Gastrocnemius medialis (tissue), 4 donors: ENCODE measurements at regions not wholly inside any gene's neighbourhood (a gene's known extent, or its start where the extent isn't known, plus 50 kb on each side); places are given as distances from the start of the nearest gene placed in this dataset.

Experiments
- ATAC-seq, 2 donors: fragments of 150-250 bp; one replicate each; pipeline ENCODE4 v1.9.1; 2016
- DNase-seq, 2 donors: peaks; one replicate each; pipeline ENCODE4 v3.0.0-alpha.2; 2019
- H3K27ac ChIP-seq, 4 donors: fragments of 200-600 bp; sonication (generic); 1 replicate in 1 of 4; 2 replicates in 3 of 4; pipeline ENCODE4 v1.5.1; 2016 to 2018; ENCODE audit warnings: mild to moderate bottlenecking in 2 of 4, moderate library complexity in 1 of 4
- H3K27me3 ChIP-seq, 3 donors: fragments of 200-600 bp; sonication (generic) in 2 of 3; 1 replicate in 1 of 3; 2 replicates in 2 of 3; pipeline versions ENCODE4 v1.5.1 to v1.6.0; 2016 to 2019; ENCODE audit warnings: mild to moderate bottlenecking in 1 of 3, moderate library complexity in 1 of 3
- H3K36me3 ChIP-seq, 2 donors: fragments of 200-600 bp; sonication (generic) in 1 of 2; one replicate each; pipeline ENCODE4 v1.5.1; 2017 to 2018
- H3K4me1 ChIP-seq, 2 donors: fragments of 200-600 bp; sonication (generic) in 1 of 2; one replicate each; pipeline ENCODE4 v1.5.1; 2016 to 2017; ENCODE audit warnings: mild to moderate bottlenecking in 2 of 2
- H3K4me3 ChIP-seq, 4 donors: fragments of 200-600 bp; sonication (generic) in 3 of 4; 1 replicate in 1 of 4; 2 replicates in 3 of 4; pipeline ENCODE4 v1.5.1; 2016 to 2019; ENCODE audit warnings: mild to moderate bottlenecking in 2 of 4
- H3K9me3 ChIP-seq, 3 donors: fragments of 200-600 bp; sonication (generic) in 2 of 3; 1 replicate in 1 of 3; 2 replicates in 2 of 3; pipeline ENCODE4 v1.5.1; 2016 to 2019
- CTCF ChIP-seq, 5 experiments: fragments of 450-650 bp in 3 of 5; fragments of 200-600 bp in 2 of 5; sonication (generic) in 2 of 5; IDR thresholded peaks in 4 of 5; conservative IDR thresholded peaks in 1 of 5; 1 replicate in 4 of 5; 2 replicates in 1 of 5; pipeline ENCODE4 v1.5.1; 2016 to 2019; ENCODE audit warnings: antibody characterized with exemption in 5 of 5, mild to moderate bottlenecking in 3 of 5, moderate library complexity in 3 of 5
- POLR2A ChIP-seq, 2 donors: fragments of 450-650 bp; IDR thresholded peaks; one replicate each; pipeline ENCODE4 v1.6.1; 2017; ENCODE audit warnings: antibody characterized with exemption in 2 of 2, mild to moderate bottlenecking in 2 of 2, moderate library complexity in 2 of 2
- in situ Hi-C, 4 donors: fragments of 200-750 bp; cut with MboI; loops; one replicate each; pipeline versions ENCODE4 v1.15.0 to v1.8.0; 2017; ENCODE audit warnings: low sequenced_read_pairs in 4 of 4
- intact Hi-C: fragments of 100-400 bp; cut with DNase I; formaldehyde crosslinking; loops from one replicate; pipeline ENCODE4 v1.15.1; 2023; ENCODE audit warnings: low total_unique reads

GRCh38 chr14:101506211-101506925, 54.9 kb upstream of the DIO3 start:
- Histone ChIP-seq H3K27me3 (peaks cover 0 to 8% (median 5%) of the 10 kb centered on the region in 3 donors), H3K9me3 (no peaks in the 10 kb centered on the region), H3K4me3 (no peak overlapping the region), H3K4me1 (no peaks in the 10 kb centered on the region), H3K27ac (no peak overlapping the region), H3K36me3 (no peaks in the 10 kb centered on the region)
- ATAC-seq (peak in 1 of 2 donors; percentile 21), DNase-seq (no peak)
- intact Hi-C loops (no loop called here), in situ Hi-C loops (no loop called here)
- TF ChIP-seq CTCF (IDR thresholded peaks at IDR 0.05 in 4 of 5, conservative IDR thresholded peaks at IDR 0.05 in 1 of 5), result no peak

DNA sequence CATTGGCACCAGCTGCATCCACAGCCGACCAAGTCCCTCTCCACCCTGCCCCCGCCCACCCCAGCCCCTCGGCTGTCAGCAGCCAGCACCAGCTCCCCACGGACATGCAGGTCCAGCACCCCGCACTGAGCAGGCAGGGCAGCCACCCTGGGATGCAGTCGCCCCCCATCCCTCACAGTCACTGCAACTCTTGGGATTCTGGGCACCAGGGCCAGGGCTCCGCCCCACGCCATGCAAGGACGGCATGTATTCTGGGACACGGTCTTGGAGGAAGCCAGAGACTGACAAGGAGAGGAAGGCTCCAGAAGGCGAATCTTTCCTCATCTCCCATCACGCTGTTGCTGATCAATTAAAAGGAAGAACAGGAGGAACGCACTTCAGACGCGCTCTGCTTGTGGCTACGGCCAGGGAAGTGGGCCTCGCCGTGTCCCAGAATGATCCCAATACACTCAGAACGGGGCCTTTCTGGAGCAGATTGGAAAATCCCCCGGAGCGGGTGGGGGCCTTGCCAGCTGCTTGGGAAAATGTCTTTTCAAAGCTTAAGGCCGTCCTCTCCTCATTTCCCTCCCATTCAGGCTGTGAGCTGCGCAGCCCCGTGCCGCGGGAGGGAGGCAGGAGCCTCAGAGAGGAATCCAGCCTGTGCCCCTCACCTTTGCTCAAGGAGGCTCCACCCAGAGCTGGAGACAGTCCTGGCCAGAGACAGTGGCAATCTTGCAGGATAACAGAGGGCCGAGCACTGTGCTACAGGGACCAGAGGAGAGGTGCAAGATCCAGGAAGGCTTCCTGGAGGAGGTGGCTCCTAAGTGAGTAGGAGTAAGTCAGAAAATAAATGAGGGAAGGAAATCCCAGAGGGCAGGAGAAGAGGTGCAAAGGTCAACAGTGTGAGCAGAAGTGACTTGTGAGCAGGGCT, 54.1 kb upstream of the DIO3 start:
- no peak for TF ChIP-seq POLR2A (IDR thresholded peaks at IDR 0.05)
- TF ChIP-seq CTCF (IDR thresholded peaks at IDR 0.05 in 4 of 5, conservative IDR thresholded peaks at IDR 0.05 in 1 of 5), result no peak
- in situ Hi-C loops, result no loop called here
- no peaks in the 10 kb centered on the region for H3K9me3 ChIP-seq
- DNase-seq (no peak), ATAC-seq (peak in 1 of 2 donors; percentile 28)
- no peaks in the 10 kb centered on the region for H3K4me1 ChIP-seq
- no peak overlapping the region for H3K4me3 ChIP-seq
- peak overlapping the region in 1 of 4 donors; percentile 26 for H3K27ac ChIP-seq
- intact Hi-C loops, result no loop called here
- H3K27me3 ChIP-seq, result peaks cover 0 to 5% (median 5%) of the 10 kb centered on the region in 3 donors
- H3K36me3 ChIP-seq, result no peaks in the 10 kb centered on the region

GRCh38 chr14:101507836-101508150, 53.5 kb upstream of the DIO3 start:
- H3K27ac ChIP-seq, result no peak overlapping the region
- no peaks in the 10 kb centered on the region for H3K4me1 ChIP-seq
- in situ Hi-C loops, result no loop called here
- TF ChIP-seq POLR2A (IDR thresholded peaks at IDR 0.05), result no peak
- DNase-seq, result no peak
- no peak for ATAC-seq
- no peaks in the 10 kb centered on the region for H3K36me3 ChIP-seq
- intact Hi-C loops, result no loop called here
- no peaks in the 10 kb centered on the region for H3K9me3 ChIP-seq
- H3K27me3 ChIP-seq, result peaks cover 0 to 5% (median 0%) of the 10 kb centered on the region in 3 donors
- H3K4me3 ChIP-seq, result no peak overlapping the region

GRCh38 chr14:101508196-101508947, 52.9 kb upstream of the DIO3 start:
- no peak for ATAC-seq
- Histone ChIP-seq H3K27ac (no peak overlapping the region), H3K36me3 (no peaks in the 10 kb centered on the region), H3K9me3 (no peaks in the 10 kb centered on the region), H3K27me3 (peaks cover 0 to 5% (median 0%) of the 10 kb centered on the region in 3 donors), H3K4me3 (no peak overlapping the region), H3K4me1 (no peaks in the 10 kb centered on the region)
- DNase-seq, result peak in 1 of 2 donors; percentile 6
- TF ChIP-seq POLR2A (IDR thresholded peaks at IDR 0.05), result no peak
- no peak for TF ChIP-seq CTCF (IDR thresholded peaks at IDR 0.05 in 4 of 5, conservative IDR thresholded peaks at IDR 0.05 in 1 of 5)
- intact Hi-C loops (no loop called here), in situ Hi-C loops (no loop called here)
